Endothelial cell of umbilical vein (primary cell): ENCODE measurements at regions not wholly inside any gene's neighbourhood (a gene's known extent, or its start where the extent isn't known, plus 50 kb on each side); places are given as distances from the start of the nearest gene placed in this dataset.

Source experiments
- EZH2 ChIP-seq: IDR thresholded peaks from 2 replicates; pipeline ENCODE4 v1.6.1; 2012; ENCODE audit warnings: borderline replicate concordance, low read depth, mild to moderate bottlenecking, moderate library complexity, low read length, inconsistent platforms; ENCODE audit not compliant: severe bottlenecking
- MYC ChIP-seq: IDR thresholded peaks from one replicate; pipeline ENCODE4 v1.6.1; 2011; ENCODE audit warnings: mild to moderate bottlenecking, low read depth, low read length

GRCh38 chr4:135804785-135805184 lies 1603.2 kb upstream of the PABPC4L start:
- no peak for TF ChIP-seq MYC
- TF ChIP-seq EZH2 = no peak
